Stimulated activated effector memory CD8-positive, alpha-beta T cell treated with anti-CD3 and anti-CD28 coated beads, Interleukin-12 subunit alpha, Interleukin-12 subunit beta, amount 100 ng/mL, for 72 hours (primary cell): ENCODE measurements at regions not wholly inside any gene's neighbourhood (a gene's known extent, or its start where the extent isn't known, plus 50 kb on each side); places are given as distances from the start of the nearest gene placed in this dataset.

Experiments used
- ATAC-seq: fragments of 150-1000 bp; cut with Tn5 transposase; 2 replicates; pipeline ENCODE4 v1.10.0; 2021
- DNase-seq, 2 donors: peaks; one replicate each; pipeline ENCODE4 v3.0.0; 2021 to 2022; ENCODE audit warnings: low spot score in 2 of 2
- H3K27ac Mint-ChIP-seq: one replicate; pipeline ENCODE4 v1.8.0; 2022; ENCODE audit warnings: mild to moderate bottlenecking, mixed read lengths
- H3K36me3 Mint-ChIP-seq: one replicate; pipeline ENCODE4 v1.8.0; 2022; ENCODE audit warnings: mild to moderate bottlenecking, mixed read lengths
- H3K4me1 Mint-ChIP-seq: one replicate; pipeline ENCODE4 v1.8.0; 2022; ENCODE audit warnings: mixed read lengths
- H3K4me3 Mint-ChIP-seq: one replicate; pipeline ENCODE4 v1.8.0; 2022; ENCODE audit warnings: mild to moderate bottlenecking, mixed read lengths
- H3K9me3 Mint-ChIP-seq: one replicate; pipeline ENCODE4 v1.8.0; 2022; ENCODE audit warnings: mixed read lengths

DNA sequence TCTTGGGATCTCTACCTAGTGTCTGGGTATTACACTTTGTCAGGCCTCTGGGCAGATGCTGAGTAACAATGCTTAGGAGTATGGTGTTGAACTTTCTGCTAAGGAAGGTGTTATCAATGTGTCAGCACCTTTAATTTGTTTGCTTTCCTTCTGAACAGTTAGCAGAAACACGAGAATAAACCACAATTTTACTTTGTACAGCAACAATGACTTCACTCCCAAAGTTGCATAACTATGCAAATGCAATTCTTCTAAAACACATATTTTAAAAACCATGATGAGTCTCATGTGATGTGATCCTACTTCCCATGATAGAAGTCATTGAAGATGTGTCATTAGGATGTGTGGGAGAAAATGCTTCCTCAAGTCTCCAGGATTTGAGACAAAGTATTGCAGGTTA lies 155.0 kb downstream of the POSTN start:
- no peak for ATAC-seq
- Mint-ChIP-seq H3K4me3 (no peak overlapping the region), H3K4me1 (no peaks in the 10 kb centered on the region), H3K36me3 (no peaks in the 10 kb centered on the region), H3K9me3 (peaks cover 11% of the 10 kb centered on the region), H3K27ac (no peak overlapping the region)
- DNase-seq, result no peak

DNA sequence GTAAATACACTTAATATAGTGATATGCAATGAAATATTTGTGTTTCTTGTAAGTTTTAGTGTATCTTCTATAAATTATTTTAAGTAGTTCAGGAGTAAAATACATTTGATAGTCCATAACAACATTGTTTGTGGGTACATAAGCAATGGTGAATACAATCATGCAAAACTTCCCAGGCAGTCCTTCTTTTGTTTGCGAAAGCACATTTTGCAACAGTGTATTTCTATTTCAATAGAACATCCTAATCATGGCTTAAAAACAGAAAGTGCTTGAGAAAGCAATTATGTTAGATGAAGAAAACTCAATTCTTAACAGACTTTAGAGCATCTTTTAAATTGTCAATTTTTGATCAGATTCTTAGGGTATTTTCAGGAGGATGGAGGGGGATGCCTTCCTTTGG lies 155.6 kb downstream of the POSTN start:
- H3K4me3 Mint-ChIP-seq, result no peak overlapping the region
- no peaks in the 10 kb centered on the region for H3K36me3 Mint-ChIP-seq
- no peak overlapping the region for H3K27ac Mint-ChIP-seq
- DNase-seq, result no peak
- no peak for ATAC-seq
- peaks cover 12% of the 10 kb centered on the region for H3K9me3 Mint-ChIP-seq
- H3K4me1 Mint-ChIP-seq, result no peaks in the 10 kb centered on the region

DNA sequence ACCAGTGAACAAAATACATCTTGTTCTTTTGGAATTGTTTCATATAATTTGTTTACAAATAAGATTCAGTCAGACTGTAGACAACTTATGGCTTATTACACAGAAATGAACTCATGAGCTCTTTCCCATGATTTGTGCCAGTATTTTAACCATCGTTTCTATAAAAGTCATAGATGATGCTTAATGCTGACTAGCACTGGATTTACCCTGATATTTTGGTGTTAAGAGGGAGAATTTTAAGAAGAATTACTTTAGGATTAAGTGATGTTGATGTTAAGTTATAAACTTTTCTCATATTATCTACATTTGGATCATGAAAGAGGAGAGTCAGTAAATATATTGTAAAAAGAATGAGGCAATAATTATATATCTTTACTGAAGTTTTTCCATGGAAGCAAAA lies 162.7 kb downstream of the POSTN start:
- Mint-ChIP-seq H3K4me3 (no peak overlapping the region), H3K36me3 (no peaks in the 10 kb centered on the region), H3K9me3 (peaks cover 19% of the 10 kb centered on the region), H3K27ac (no peak overlapping the region), H3K4me1 (no peaks in the 10 kb centered on the region)
- DNase-seq (no peak), ATAC-seq (no peak)

DNA sequence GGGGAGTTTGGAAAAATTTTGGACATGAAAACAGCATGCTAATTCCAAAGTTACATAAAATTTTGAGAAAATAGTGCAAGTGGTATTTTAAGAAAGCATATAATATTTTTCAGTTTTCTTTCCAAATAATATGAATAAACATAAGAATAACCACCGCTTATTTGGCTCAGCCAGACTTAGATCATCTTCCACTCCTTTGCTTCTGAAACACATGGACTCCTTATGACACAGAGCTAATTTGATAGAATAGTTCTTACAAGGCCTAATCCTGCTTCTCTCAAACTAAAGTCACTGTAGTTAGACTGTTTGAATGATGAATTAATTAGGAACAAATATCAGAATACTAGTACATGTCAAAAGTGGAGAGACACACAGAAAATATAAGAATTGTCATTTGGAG lies 165.5 kb downstream of the POSTN start:
- Mint-ChIP-seq H3K4me1 (no peaks in the 10 kb centered on the region), H3K9me3 (peaks cover 26% of the 10 kb centered on the region), H3K36me3 (no peaks in the 10 kb centered on the region), H3K4me3 (no peak overlapping the region), H3K27ac (no peak overlapping the region)
- ATAC-seq (no peak), DNase-seq (no peak)

DNA sequence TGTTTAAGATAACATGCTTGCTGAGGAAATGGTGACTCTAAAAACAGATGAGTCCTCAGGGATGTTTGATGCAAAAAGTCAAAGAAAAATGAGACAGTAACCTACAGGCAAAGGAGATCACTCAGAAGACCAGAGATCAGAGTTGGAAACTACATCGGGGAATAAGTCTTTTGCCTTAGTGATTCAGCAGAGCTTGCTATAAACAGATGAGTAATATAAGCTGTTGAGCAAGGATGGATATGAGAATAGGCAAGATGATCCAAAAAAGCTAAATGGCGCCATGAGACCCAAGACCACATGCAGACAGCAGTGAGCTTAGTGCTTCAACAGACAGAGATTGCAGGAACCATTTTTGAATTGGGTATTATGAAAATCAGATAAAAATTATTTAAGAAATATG lies 168.6 kb downstream of the POSTN start:
- Mint-ChIP-seq H3K9me3 (peaks cover 36% of the 10 kb centered on the region), H3K27ac (no peak overlapping the region)

DNA sequence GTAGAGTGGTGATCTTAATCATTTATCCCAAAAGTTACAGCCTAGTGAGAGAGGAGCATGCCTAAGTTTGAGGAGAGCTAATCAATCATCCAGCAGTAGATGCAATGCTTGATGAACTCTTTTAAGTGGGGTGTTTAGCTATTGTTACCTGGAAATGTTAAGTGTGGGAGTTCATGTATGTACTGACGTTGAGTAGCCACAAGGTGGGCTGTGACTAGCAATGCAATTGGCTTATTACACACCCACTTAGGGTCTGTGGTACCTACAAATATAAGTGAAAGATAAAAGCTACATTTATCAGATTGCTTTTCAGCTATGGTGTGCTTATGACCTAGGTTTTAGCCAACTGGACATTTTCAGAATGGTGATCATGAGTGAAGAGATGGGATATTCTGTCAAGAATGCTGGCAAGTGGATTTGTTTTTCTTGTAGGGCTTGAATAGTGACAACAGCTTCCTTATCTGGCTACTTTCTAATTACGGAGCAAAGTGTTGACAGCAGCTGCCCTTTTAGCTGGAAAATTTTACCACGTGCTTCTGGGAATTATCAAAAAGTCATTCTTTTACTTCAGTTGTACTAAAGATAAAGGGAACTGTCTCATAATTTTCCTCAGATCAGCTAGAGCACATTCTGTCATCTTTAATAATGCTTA lies 170.6 kb downstream of the POSTN start:
- Mint-ChIP-seq H3K9me3 (peaks cover 36% of the 10 kb centered on the region), H3K4me1 (no peaks in the 10 kb centered on the region), H3K4me3 (no peak overlapping the region), H3K27ac (no peak overlapping the region), H3K36me3 (no peaks in the 10 kb centered on the region)
- ATAC-seq, result no peak
- no peak for DNase-seq

More for the DNA sequence above, 168.6 kb downstream of the POSTN start:
- no peak for DNase-seq
- Mint-ChIP-seq H3K36me3 (no peaks in the 10 kb centered on the region), H3K4me3 (no peak overlapping the region), H3K4me1 (no peaks in the 10 kb centered on the region)
- no peak for ATAC-seq

DNA sequence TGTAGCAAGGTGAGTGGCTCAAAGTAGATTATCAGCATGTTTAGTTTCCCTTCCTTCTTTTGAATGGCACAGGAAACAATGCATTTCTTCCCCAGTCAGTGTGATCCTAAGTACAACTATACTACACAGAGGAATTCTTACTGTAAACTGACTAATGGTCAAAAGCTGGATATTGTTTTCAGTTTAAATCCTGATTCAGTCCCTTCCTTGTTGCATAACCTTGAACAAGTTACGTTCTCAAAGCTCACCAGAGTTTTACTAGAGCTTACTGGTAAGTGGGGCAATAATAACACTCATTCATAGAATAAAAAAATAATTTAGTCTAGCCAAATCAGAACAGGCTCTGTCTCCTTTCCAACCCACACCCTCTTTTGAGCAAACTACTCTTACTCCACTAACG lies 180.1 kb downstream of the POSTN start:
- no peak for ATAC-seq
- no peaks in the 10 kb centered on the region for H3K4me1 Mint-ChIP-seq
- no peak overlapping the region for H3K27ac Mint-ChIP-seq
- H3K9me3 Mint-ChIP-seq, result peaks cover 7% of the 10 kb centered on the region
- no peaks in the 10 kb centered on the region for H3K36me3 Mint-ChIP-seq
- no peak overlapping the region for H3K4me3 Mint-ChIP-seq
- DNase-seq, result no peak

DNA sequence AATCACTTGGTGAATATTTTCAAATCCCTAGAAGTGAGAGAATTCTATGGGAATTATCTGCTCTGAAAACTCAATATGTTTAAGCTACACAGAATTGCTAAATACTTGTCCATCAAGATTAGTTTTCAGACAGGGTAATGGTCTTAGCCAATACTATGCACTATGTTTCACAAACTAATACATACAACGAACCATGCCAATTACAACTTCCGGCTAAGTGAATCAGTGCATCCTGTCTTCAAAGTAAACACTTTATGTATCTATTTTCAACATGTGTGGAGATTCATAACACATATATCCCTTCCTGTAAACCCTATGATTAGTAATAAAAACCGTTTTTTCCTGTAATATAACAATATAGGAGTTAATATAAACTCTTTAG lies 181.5 kb downstream of the POSTN start:
- Mint-ChIP-seq H3K4me1 (no peaks in the 10 kb centered on the region), H3K27ac (no peak overlapping the region), H3K9me3 (peaks cover 6% of the 10 kb centered on the region), H3K36me3 (no peaks in the 10 kb centered on the region), H3K4me3 (no peak overlapping the region)
- DNase-seq (no peak), ATAC-seq (no peak)

DNA sequence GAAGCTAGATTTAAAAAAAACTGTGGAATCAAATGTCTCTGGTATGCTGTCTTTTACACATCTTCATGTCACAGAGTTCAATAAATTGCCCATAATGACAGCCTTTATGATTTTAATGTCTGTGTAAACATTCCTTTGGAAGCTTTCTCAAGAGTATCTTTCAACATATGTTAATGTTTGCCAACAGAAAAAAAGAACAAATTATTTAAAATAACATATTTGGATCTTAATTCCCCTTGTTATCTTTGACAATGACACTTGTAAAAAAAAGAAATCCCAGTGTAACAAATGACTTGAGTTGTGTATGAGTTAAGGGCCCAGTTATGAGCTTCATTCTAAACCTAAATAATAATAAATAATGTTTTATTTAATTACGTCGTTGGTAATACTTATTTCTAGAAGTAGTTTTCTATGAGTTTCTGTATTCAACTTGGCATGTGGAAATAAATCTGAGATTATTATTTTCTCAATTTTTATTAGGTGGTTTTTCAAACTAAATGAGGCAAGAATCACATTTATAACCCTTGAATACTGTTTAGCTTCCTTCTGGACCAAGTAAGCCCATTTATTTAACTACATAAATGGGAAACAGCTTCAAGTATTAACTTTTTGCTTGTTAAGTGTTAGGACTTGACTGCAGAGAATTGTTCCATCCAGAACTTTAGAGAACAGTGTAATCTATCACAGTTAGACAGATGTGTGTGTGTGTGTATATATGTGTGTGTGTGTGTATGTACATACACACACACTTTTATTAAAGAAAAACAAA lies 182.1 kb downstream of the POSTN start:
- Mint-ChIP-seq H3K27ac (no peak overlapping the region), H3K4me3 (no peak overlapping the region), H3K36me3 (no peaks in the 10 kb centered on the region), H3K4me1 (no peaks in the 10 kb centered on the region), H3K9me3 (peaks cover 9% of the 10 kb centered on the region)
- ATAC-seq (no peak), DNase-seq (no peak)

DNA sequence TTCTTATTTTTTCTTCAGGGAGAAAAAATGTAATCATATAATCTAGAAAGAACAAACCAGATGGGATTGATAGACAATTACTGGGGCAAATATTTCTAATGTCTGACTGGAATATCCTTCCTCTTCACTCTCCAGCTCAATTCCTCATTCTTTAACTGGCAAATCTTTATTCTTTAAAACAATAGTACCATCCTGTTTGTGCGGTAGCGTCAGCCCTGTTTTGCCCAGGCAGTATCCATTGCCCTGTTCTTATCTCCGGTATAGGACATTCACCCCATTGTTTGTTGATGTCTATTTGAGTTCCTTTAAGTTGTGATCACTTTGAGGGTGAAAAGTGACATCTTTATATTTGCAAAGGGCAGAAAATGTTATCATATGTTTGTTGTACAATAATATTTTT lies 185.4 kb downstream of the POSTN start:
- H3K4me1 Mint-ChIP-seq, result no peaks in the 10 kb centered on the region
- peaks cover 9% of the 10 kb centered on the region for H3K9me3 Mint-ChIP-seq
- no peaks in the 10 kb centered on the region for H3K36me3 Mint-ChIP-seq
- H3K27ac Mint-ChIP-seq, result no peak overlapping the region
- H3K4me3 Mint-ChIP-seq, result no peak overlapping the region
- DNase-seq (no peak), ATAC-seq (no peak)

DNA sequence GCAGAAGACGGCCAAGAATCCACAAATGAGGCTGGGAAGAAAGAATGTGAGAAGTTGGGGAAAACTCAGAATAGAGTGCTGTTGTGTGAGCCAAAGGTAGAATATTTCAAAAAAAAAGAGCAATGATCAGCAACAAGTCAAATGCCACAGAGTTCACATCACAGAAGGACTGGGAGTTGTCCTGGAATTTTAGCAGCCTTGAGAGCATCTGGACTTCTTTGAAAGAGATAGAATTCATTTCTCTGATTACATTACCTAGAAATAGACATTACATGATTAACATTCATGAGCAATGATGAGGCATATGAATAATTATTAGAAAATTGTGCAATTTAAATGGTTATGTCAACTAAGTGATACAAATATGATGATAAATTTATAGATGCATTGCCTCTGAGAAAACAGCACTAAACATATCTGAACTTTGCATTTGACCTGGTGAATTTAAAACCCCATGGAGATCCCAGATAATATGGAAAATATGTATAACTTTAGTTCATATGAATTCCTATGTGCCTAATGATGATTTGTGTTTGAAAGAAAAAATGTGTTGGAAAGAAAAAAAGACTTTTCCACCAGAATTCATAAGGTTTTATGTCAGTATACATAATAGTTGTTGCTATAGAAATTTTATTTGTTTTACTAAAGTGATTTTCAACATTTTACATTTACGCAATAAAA lies 186.2 kb downstream of the POSTN start:
- Mint-ChIP-seq H3K9me3 (peaks cover 7% of the 10 kb centered on the region), H3K4me1 (no peaks in the 10 kb centered on the region), H3K36me3 (no peaks in the 10 kb centered on the region), H3K27ac (no peak overlapping the region), H3K4me3 (no peak overlapping the region)
- DNase-seq (no peak), ATAC-seq (no peak)

DNA sequence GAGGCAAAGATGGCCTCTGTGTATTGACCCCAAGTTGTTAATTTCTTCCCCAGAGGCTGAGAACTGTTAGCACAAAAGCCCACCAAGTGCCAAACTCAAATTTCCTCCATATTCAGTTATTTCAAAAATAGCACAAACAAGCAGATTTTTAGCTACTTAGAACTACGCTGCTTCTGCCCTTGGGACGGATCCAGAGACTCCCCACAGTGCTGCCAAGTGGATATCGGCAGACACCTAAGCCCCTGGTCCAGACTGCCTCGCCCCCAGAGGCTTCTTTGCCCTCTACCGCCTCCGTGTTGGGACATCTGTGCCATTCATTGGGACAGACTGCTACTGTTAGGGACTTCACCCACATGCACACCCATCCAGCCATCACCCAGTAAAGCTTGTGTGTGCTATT lies 188.3 kb downstream of the POSTN start:
- DNase-seq (no peak), ATAC-seq (no peak)
- Mint-ChIP-seq H3K4me3 (no peak overlapping the region), H3K36me3 (no peaks in the 10 kb centered on the region), H3K27ac (no peak overlapping the region), H3K4me1 (no peaks in the 10 kb centered on the region), H3K9me3 (peaks cover 11% of the 10 kb centered on the region)

DNA sequence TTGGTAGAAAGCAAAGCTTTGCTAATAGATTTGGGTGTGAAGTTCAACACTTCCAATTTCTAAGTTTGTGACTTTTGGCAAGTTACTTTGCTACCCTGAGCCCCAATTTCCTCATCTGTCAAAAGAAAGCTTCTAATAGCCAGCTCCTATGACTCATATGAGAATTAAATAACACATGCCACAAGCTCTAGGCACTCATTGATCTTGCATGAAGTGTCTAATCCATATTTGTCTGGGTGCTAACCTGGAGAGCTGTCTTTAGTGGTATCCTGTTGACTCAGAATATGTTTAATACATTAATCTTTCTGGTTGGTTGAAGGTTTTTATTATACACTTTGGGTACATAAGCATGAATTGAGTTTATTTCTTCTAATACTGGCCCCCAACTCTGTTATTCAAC lies 188.8 kb downstream of the POSTN start:
- no peak for ATAC-seq

DNA sequence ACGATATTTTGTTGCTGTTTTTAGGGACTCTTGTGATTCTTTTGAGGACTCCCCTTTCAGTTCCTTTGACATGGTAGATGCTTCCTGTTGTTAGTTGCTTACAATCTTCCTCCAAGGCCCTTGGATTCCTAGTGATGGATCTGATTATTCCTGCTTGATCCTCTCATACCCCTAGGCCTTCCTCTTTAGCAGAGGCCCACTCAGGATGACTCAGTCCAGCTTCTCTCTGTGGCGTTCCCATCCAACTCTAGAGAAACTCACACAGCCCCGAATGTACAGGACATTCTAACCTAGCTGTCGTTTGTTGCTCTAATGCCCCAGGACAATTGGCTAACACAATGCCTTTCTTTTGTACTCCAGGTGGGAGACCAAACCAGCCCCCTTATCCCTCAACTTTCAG lies 191.4 kb downstream of the POSTN start:
- DNase-seq, result no peak
- Mint-ChIP-seq H3K27ac (no peak overlapping the region), H3K4me1 (no peaks in the 10 kb centered on the region), H3K36me3 (no peaks in the 10 kb centered on the region), H3K9me3 (peaks cover 10% of the 10 kb centered on the region), H3K4me3 (no peak overlapping the region)
- no peak for ATAC-seq

More for the DNA sequence above, 188.8 kb downstream of the POSTN start:
- Mint-ChIP-seq H3K9me3 (peaks cover 11% of the 10 kb centered on the region), H3K36me3 (no peaks in the 10 kb centered on the region), H3K27ac (no peak overlapping the region), H3K4me1 (no peaks in the 10 kb centered on the region), H3K4me3 (no peak overlapping the region)
- DNase-seq, result no peak

DNA sequence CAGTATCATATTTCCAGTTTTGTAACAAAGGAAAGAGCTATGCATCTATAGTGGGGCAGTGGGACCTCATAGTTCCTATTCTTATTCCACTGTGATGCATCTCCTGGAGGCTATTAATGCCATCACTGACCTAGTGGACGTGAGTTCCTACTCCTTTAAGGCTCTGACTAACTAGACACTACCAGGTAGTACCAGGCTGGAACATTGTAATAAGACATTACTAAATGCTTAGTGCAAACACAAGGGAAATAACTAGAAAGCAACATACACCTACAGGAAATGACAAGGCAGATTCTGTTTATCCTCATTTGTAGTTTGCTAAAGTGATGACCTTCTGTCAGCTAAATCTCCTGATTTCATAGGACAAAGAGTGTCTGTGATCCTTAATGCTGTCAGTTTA lies 192.5 kb downstream of the POSTN start:
- no peak for ATAC-seq
- H3K4me3 Mint-ChIP-seq, result no peak overlapping the region
- no peak for DNase-seq
- no peaks in the 10 kb centered on the region for H3K4me1 Mint-ChIP-seq
- H3K36me3 Mint-ChIP-seq, result no peaks in the 10 kb centered on the region
- no peak overlapping the region for H3K27ac Mint-ChIP-seq
- peaks cover 4% of the 10 kb centered on the region for H3K9me3 Mint-ChIP-seq
